HG03103 (cell line): ENCODE measurements at regions not wholly inside any gene's neighbourhood (a gene's known extent, or its start where the extent isn't known, plus 50 kb on each side); places are given as distances from the start of the nearest gene placed in this dataset.
"Not testable (repeated sequence)": the region's sequence is repeated elsewhere in the genome, so short reads cannot be mapped to it uniquely, and the experiment has no call there.

Source experiments
- ATAC-seq: cut with Tn5 transposase; IDR thresholded peaks from one replicate; pipeline ENCODE4 v1.9.1; 2021; ENCODE audit warnings: low read depth; ENCODE audit not compliant: unreplicated experiment

DNA sequence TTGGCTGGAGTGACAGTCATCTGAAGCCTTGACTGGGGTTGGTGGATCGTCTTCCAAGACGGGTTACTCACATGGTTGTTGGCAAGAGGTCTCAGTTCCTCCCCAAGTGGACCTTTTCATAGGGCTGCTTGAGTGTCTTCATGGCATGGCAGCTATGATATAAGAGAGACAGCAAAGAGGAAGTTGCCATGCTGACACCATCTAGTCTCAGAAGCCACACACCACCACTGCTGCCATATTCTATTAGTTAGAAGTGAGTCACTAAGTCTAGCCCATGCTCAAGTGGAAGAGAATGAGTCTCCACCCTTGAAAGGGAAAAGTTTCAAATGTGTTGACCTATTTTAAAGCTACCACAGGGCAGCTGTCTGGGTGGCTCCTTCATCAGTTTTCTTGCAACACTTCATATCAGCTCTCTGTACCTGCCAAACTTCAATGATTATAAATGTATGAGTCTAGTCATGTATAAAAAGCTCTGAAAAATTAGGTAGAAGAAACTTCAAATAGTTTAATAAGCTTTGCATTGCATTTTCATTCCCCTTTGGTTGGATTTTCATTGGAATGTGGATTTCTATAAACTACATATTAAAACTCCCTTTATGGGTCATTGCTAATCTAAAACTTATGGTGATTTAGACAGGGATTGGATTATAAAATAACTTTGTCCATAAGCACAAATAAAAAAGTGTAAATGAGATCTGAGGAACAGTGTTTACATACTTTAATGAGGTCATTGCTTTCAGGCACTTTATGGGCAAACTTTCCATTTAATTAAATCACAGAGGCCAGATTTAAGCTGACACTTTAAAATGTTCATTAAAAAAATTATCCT, 68.0 kb upstream of the ATXN3L start:
- ATAC-seq, result no peak

DNA sequence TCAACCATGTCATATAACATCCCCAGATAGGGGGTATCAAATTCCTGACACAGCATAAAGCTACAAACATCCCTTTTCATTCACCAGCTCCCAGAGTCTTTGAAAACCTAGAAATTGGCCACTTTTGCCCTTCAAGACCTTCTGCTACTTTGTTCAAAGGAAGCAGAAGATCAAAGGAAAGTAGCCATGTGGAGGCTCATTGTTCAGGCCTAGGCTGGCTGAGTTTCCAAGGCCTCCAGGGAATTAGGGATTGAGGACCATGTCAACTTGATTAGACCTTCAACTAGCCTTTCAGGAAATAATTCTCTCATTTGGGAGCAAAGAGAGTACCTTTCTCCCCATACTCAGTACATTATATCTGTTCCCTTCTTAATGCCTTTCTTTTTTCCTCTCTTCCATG, 66.8 kb upstream of the ATXN3L start:
- no peak for ATAC-seq

DNA sequence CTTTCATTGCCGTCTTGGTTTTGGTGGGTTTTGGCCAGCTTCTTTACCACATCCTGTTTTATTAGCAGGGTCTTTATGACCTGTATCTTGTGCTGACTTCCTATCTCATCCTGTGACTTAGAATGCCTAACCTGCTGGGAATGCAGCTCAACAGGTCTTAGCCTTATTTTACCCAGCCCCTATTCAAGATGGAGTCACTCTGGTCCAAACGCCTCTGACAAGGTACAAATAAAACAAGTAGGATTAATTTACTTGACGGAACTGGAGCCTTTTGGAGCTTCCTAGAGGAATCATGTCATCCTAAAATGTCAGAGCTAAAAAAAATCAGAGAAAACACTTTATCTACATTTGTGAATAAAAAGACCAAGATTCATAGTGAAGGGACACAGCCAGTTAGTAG, 66.2 kb upstream of the ATXN3L start:
- ATAC-seq, result no peak

DNA sequence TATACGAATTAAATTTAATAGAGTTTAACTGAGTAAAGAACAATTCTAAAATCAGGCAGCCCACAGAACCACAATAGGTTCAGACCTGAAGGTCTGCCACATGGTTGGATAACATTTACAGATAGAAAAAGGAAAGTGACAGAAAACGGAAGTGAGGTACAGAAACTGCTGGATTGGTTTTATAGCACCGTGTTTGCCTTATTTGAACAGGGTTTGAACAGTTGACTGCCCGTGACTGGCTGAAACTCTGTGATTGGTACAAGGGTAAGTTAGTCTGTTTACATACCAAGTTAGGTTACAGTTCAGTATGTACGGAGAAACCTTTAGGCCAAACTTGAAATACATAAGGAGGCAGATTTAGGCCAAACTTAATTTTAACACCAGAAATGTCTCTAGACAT, 64.1 kb upstream of the ATXN3L start:
- no peak for ATAC-seq

DNA sequence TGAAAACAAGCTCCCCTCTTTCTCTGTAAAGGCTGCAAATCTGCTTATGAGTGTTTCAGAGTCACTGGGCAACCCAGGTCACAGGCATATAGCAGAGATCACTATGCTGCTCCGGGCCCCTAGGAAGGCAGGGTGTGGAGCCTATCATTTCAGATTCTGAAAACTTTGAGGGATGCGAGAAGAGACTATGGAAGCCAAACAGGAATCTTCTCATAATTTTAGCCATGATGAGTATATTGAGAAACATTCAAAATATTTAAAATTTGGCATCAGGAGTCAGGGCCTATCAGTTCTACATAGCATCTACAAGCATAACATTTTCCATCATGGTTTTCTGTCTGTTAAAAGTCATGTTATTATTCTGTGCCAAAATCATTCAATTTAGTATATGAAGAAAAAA, 61.7 kb upstream of the ATXN3L start:
- ATAC-seq, result no peak

DNA sequence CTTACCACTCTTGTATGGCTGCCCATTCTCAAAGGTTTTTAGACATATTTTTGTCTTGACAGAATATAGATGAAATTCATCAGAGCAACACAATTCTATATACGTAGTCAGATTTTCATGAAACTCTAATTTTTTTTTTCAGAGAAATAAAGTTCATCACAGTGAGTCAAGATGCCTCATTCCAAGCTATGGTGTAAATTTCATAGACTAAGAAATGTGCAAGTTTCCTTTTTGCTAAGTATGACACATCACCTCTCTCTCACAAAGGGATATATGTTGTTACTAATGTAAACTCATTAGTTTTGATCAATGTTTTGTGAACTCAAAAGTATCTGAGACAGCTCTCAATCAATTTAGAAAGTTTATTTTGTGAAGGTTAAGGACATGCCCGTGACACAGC, 60.4 kb upstream of the ATXN3L start:
- no peak for ATAC-seq

DNA sequence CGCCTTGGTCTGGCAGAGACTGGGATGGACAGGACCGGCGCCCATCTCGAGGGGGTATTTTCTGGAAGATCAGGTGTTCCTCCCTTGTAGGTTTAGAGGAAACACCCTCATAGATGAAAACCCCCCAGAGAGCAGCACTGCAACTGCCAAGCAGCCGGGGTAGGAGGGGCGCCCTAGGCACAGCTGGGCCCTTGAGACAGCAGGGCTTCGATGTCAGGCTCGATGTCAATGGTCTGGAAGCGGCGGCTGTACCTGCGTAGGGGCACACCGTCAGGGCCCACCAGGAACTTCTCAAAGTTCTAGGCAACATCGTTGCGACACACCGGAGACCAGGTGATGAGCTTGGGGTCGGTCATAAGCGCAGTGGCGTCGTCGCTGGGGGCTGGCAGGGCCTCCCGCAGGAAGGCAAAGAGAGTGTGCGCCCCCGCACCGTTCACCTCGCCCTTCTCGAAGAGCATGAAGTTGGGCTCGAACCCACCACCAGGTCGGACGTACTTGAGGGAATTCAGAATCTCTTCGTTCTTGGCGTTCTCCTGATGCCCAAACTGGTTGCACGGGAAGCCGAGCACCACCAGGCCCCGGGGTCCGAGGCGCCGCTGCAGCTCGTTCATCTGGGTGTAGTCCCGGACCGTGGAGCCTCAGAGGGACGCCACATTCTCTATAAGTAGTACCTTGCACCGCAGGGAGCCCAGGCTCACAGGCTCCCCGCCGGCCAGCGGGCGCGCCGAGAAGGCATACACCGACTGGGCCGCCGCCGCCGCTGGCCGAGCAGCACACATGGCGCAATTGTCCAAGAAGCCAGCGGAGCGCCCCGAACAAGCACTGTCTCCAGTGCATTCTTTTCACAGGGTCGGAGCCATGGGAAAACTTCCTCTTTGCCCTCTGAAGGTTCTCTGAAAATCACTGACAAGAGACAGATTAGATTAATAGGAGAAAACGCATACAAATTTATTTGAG, 59.0 kb upstream of the ATXN3L start:
- not testable (repeated sequence) for ATAC-seq

DNA sequence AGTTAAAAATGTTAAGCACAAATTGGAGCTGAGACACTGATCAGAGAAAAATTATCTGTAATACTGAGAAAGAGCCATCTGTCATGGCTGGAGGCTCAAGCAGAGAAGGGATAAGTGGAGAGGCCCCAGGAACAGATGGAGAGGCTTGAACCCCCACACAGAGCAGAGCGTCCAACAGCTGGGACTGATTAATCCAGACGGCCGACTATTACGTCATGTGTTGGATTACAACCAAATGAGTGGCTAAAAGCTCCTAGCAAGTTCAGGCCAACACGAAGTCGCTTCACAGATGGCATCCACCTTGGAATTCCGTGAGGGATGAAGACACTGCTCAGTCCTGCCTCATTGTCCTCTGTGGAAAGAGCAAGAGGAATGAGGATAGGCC, 57.7 kb upstream of the ATXN3L start:
- no peak for ATAC-seq

DNA sequence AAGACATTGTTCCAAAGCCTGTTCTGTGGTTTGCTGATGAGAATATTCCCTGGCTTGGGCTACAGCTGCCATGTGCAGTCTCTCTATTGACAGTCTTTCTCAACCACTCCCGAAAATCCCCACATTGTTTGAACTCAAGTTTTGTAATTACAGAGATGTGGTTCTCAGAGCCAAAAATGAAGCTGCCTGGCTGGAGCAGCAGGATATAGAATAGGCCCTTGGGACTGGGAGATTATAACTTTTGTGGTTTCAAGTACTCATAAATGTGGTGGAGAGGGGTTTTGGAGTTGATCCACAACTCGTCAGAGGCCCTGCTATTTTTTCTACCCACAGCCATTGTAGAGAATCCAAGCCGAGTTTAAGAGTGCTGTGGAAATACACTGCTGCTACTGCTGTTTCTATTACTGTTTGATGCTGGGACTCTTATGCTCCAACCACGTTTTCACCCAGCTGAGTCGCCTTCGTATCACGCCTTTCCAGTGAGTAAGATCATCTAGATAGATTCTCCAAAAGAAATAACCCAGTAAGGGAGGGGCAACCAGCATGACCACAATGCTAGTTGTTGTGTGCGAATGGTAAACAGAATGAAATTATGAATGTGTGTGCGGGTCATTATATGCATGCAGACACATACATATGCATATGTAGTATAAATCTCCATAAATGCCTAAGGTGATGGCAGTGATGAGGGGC, 57.1 kb upstream of the ATXN3L start:
- no peak for ATAC-seq

DNA sequence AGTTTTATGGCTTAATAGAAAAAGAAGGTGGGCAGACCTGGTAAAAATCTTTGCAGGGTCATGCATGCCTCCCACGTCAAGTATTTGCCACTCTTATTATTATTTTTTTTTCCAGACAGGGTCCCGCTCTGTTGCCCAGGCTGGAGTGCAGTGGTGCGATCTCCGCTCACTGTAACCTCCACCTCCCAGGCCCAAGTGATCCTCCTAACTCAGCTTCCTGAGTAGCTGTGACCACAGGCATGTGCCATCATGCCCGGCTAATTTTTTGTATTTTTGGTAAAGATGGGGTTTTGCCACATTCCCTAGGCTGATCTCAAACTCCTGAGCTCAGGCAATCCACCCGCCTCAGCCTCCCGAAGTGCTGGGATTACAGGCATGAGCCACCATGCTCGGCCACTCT, 55.7 kb upstream of the ATXN3L start:
- ATAC-seq, result not testable (repeated sequence)

DNA sequence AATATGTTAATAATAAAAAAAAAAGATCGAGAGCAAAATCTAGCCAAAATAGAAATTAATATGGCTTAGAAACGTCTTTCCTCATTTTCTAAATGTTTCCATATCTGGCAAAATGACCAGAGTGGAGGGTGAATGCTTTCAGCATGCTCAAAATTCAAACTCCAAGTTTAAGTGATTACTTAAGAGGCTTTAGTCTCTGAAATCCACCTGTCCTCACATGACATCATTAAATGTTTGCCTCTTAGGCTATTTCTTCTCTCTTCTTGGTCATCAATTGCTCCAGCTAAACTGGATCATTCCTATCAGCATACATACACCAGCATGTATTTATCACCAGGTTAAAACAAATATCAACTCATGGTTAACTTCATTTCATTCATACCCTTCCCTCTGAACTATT, 54.5 kb upstream of the ATXN3L start:
- ATAC-seq, result no peak

DNA sequence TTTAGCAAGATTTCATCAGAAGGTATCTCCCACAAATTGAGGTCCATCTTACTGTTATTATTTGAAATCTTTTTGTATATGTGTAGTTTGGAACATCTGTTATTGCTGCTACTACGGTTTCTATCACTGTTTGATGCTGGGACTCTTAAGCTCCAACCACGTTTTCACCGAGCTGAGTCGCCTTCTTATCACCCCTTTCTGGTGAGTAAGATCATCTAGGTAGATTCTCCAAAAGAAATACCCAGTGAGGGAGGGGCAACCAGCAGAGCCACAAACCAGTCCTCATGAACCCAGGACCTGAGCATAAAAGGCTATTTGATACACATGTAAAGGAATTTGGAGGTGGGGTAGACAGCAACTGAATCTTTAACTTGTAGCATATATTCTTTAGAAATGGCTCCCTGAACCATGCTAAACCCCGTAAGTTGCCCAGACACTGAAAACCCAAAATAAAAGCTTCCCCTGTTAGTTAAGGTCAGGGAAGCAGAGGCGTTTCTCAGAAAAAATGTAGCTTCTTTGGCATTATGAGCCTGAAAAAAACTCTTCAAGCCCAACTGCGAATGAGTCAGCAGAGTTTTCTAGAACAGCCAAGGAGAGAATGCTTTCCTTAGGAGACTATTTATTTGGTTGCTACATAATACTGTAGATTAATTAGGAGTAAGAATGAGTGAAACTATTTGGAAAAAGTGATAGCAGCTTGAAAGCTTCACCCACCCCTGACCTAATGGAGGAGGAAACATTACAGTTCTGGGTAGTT, 53.8 kb upstream of the ATXN3L start:
- ATAC-seq, result no peak

DNA sequence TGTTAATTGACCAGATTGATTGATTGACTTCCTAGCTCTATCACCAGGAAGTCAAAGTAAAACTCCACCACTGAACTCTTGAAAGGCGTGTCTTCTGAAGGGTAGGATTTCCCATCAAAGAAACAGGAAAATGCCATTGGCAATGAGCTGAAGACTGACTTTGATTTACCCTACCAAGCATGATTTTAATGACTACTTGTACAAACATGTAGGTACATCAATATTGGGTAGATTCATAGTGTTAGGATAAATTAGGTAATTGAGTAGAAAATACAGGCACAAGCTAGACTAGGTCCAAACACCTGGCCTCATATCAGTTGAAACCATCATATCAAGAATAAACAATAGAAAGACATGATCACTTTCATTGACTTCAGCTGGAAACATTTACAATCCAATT, 53.2 kb upstream of the ATXN3L start:
- ATAC-seq, result no peak

DNA sequence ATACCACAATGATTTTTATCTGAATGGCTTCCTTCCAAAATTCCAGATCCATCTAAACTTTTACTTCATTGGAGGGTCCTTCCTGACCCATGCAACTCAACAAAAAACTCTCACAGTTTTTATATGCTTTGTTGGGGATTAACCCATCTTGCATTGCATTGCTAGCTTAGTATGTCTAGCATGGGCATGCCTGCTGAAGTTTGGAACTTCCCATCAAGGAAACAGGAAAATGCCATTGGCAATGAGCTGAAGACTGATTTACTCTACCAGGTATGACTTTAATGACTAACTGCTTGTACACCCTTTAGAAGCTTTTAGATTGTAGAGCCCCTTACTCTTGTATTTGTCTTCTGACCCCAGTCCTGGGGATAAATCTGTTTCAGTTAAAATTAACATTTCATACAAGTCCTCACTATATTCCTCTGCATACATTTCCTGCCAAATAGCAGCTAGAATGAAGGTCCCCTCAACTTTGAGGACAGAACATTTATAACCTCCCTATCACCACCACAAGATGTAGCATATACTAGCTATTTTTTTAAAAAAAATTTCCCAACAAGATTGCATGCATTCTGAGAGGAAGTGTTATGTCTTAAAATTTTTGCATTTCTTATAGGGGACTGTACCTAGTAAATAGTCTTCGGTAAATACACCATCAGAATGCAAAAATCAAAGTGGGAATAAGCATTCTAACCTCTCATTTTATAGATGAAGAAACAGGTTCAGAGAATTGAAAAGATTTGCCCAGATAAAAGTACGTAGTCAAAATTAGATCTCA, 52.5 kb upstream of the ATXN3L start:
- no peak for ATAC-seq

DNA sequence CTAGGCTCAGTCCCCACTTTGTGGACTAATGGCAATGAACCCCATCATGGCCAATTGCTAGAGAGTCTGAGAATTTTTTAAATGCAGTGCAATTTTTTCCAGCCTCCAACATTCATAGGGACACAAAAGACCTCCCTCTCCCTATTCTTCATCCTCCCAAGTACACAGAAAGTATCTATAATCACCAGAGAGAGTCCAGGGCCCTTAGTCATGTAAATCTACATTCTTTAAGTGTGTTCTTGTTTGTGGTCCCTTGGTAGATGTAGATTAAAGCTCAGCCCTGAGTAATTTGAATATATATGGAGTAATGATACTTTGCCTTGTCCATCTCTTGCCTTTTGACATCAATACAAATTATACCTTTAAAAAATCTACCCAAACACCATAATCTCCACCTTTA, 51.3 kb upstream of the ATXN3L start:
- ATAC-seq, result no peak

DNA sequence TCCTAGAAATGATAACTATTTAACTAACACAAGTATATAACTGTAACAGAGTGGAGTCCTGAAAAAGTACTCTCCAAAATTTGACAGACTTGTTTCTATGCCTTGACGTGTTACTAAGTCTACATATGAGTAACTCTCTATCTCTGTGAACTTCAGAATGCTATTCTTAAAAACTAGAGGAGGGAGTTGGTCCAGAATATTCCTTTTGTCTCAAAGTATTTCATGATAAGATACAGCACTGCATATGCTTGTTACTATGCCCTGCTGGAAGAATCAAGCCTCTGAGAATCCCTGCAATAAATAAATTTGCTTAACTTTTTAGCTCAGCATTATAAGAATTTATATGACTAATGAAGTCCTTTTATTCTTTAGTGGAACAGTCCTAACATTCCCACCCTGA, 50.9 kb upstream of the ATXN3L start:
- no peak for ATAC-seq
